Left renal pelvis (tissue), 4 donors: ENCODE measurements at regions not wholly inside any gene's neighbourhood (a gene's known extent, or its start where the extent isn't known, plus 50 kb on each side); places are given as distances from the start of the nearest gene placed in this dataset.

Source experiments
- DNase-seq, 4 donors: peaks; one replicate each; pipeline ENCODE4 v3.0.0-alpha.2; 2013; ENCODE audit warnings: low read depth in 4 of 4, low spot score in 3 of 4

DNA sequence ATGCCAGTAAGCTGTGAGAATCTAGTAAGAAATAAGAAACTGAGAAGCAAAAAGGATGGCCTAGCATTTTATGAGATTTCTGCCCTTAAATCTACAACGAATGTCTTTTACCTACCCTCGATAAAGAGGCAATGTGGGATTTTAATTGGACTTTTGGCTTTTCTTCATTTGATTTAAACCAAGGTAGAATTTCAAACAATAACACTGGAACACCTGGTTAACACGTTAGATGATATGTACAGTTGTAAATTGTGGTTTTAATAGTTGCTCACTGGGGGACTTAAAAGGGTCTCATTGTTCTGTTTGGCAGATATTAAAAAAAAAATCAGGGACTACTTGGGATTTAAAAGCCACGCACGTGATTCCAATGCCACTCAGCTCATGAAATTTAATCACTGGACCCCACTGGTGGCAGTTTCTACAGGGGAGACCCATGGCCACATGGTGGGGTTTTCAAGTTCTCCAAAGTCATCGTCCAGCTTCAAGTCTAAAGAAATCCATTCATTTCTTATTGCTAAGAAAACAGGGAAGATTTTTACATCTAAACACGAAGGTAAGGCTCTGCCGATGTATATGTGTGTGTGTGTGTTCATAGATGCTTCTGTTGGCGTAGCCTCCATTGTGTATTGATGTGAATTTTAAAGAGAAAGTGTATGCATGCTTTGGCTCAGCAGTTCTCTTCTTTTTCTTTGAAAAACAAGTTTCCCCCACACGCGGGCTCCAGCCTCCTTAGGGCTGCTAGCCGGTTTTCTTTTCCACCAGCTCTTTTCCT is 588.6 kb upstream of the MKI67 start:
- no peak for DNase-seq

GRCh38 chr10:128716181-128716580 is 590.0 kb upstream of the MKI67 start:
- no peak for DNase-seq

DNA sequence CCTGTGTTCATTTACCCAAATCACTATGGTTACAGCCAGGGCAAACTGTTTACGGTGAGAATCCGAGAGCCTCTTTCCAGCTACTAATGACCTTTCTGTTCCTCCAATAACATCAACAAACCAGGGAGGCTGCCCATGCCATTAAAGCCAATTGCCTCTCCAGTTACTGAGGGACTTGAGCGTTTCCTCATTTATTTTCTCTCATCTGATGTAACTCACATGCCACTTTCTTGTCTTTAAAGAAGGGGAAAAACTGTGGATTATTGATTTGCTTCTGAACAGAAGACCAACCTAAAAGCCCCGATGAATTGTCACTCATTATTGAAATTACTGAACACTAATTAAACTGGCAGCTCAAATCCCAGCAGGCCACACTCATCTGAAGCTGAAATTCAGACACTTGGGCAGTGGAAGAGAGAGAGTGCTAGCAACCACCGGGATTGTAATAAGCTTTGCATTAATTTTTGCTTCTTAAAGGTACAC is 595.8 kb upstream of the MKI67 start:
- DNase-seq: no peak

DNA sequence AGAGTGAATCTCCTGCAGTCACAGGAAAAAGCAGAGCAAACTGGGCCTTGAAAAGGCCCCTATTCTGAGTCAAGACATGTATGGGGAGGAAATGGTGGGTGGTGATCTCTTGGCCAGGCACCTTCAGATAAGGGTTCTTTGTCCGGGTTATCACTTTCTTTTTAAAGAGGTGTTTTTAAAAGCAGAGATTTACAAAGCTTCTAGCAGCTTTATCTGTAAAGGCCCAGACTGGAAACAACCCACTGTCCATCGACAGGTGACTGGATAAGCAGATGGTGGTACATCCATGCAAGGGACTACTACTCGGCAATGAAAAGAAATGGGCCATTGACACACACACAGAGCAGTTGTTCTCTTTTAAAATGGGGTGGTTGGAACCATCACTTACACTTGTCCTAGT is 596.7 kb upstream of the MKI67 start:
- DNase-seq: no peak

GRCh38 chr10:128723631-128724205 is 597.5 kb upstream of the MKI67 start:
- no peak for DNase-seq

DNA sequence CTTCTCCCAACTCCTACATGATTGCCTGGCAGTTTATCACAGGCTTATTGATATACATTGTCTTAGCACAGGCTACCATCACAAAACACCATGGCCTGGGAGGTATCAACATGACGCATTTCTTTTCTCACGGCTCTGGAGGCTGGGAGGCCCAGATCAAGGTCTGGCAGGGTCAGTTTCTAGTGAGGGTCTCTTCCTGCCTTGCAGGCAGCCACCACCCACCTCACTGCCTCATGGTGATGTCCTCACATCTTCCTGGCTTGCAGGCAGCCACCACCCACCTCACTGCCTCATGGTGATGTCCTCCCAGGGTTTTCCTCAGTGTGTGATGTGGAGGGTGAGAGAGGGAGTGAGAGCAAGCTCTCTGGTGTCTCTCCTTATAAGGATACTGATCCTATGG is 599.3 kb upstream of the MKI67 start:
- no peak for DNase-seq

DNA sequence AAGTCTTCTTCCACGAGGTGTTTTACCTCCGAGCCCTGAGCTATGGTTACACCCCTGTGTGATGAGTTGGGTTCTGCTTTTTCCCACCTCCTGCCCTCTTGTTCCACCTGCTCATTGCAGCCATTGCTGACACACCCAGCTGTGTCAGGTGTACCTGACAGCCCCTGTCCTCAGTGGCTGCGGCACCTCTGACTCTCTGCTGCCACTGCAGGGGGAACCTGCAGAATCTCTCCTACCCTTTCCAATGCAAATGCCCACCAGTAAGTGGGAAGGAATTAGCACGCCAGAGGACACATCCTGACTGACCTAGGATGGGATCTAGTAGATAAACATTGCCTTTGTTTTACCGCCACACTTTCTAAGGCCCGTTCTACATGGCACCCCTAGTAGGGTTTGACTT is 600.9 kb upstream of the MKI67 start:
- no peak for DNase-seq

- DNase-seq: no peak
Observed at GRCh38 chr10:128729910-128730420, 603.7 kb upstream of the MKI67 start.

- no peak for DNase-seq
Observed at GRCh38 chr10:128730922-128731321, 604.7 kb upstream of the MKI67 start.

GRCh38 chr10:128734161-128734560 is 607.9 kb upstream of the MKI67 start:
- no peak for DNase-seq

DNA sequence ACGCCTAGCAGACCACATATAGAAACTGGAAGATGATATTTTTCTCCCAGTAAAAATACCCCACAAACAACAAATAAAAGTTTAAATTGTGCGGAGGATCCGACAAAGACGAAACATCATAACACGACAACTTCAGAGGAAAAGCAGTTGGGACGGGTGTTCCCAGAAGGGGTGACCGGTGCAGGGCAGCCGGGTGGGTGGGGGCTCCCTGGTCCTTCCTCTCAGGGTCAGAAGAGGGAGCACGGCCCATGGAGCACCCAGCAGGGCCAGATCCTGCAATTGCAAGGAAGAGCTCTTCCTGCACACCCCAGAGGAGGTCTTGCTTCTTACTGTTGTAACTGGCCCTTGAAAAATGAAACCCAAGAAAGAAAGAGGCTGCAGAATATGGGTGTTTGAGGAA is 608.5 kb upstream of the MKI67 start:
- DNase-seq: no peak

DNA sequence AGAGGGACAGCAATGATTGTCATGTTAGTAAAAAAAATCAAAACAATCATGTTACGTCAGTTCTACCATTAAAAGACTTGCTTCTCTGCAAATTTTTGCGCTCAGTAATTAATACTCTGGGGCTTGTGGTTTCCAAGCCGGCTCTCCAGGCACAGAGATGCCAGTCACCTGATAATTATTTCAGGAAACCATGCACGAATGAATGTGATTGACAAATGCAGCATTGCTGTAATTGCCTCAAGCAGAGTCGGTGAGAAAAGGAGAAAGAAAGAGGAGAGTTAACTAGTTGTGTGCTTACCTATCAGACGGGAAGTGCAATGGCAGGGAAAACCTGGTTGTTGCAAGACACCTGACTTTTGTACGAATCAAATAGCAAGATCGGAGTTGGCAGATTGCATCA is 609.8 kb upstream of the MKI67 start:
- DNase-seq: no peak

DNA sequence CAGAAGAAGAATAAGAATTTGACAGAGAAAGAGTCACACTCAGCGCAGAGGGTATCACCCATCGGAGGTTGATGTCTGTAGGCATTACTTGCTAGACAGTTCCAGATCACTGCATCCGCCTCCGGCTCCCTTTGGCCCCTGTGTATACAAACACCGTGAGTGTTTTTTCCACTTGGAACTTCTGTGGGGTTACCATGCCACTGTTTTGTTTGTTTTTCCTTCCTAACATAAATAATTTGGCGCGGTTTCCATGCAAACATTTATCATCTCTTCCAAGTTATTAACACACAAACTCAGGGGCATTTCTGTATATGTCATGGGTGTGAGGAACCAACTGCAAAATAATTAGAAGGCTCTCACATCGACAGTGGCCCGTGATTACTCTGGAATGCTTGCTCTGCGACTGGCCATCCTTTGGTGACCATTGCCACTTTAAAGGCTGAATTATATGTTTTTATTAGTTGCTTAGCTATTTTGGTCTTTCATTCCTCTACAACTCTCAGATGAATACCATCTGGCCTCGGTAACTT is 612.2 kb upstream of the MKI67 start:
- no peak for DNase-seq

DNA sequence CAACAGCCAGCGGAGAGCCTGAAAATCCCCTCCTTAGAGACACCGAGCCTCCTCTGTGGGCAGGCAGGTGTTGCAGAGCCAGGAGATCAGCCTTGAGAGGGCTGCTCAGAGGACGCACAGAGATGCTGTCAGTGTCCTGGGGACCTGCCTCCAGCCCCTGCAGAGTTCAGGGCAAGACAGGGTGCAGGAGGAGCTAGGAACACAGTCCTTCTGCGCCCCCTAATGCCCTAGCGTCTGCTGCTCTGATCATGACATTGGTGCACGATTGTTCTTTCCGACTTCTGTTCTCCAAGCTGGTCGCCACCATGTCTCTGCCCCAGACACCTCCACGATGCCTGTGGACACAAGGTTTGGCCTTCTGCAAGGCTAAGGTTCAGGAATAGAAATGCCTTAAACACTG is 613.7 kb upstream of the MKI67 start:
- DNase-seq: no peak

DNA sequence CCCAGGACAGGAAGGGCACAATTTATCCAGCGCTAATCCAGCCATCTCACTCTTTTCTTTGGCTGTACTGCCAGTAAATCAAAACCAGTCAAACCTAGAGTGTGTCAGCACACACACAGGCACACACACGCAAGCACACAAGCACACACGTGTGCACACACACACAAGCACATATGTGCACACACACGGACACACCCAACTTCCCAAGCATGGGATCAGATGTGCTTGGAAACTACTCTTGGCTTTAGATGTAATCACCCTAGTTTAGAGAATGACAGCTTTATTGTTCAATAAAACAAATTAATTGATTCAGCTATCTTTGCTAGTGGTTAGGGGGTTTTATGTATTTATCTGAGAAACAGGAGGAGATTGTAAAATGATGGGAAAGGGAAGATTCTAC is 615.0 kb upstream of the MKI67 start:
- DNase-seq: no peak

GRCh38 chr10:128741680-128742079 is 615.5 kb upstream of the MKI67 start:
- no peak for DNase-seq

- no peak for DNase-seq
Observed at GRCh38 chr10:128744092-128744491, 617.9 kb upstream of the MKI67 start.

GRCh38 chr10:128744811-128745305 is 618.6 kb upstream of the MKI67 start:
- no peak for DNase-seq

- no peak for DNase-seq
Observed at GRCh38 chr10:128747582-128748346, 621.5 kb upstream of the MKI67 start.

- no peak for DNase-seq
Observed at GRCh38 chr10:128751284-128751683, 625.1 kb upstream of the MKI67 start.

DNA sequence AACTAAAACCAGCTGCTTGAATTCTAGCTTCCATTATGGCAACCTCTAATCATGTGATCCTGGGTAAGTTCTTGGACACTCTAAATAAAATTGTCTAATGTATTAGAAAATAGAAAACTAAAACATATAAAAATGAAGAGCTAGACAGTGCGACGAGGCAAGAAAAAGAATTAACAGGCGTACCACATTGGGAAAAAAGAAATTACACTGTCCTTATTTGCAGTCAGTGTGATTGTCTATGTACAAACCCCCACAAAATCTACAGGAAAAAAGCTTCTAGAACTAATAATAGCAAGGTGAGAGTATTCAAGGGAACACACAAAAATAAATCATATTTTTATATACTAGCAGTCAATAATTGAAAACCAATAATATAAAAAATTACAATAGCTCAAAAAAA is 625.6 kb upstream of the MKI67 start:
- no peak for DNase-seq
